Gastroesophageal sphincter (tissue), 3 donors: ENCODE measurements at regions not wholly inside any gene's neighbourhood (a gene's known extent, or its start where the extent isn't known, plus 50 kb on each side); places are given as distances from the start of the nearest gene placed in this dataset.

ENCODE experiments used
- CTCF ChIP-seq, 4 experiments: fragments of 200-600 bp in 2 of 4; fragments of 450-650 bp in 2 of 4; sonication (generic) in 1 of 4; IDR thresholded peaks; one replicate each; pipeline ENCODE4 v1.5.1; 2017 to 2019; ENCODE audit warnings: antibody characterized with exemption in 4 of 4, mild to moderate bottlenecking in 2 of 4, moderate library complexity in 2 of 4
- POLR2AphosphoS5 ChIP-seq: sonication (generic); formaldehyde crosslinking; IDR thresholded peaks from one replicate; pipeline ENCODE4 v1.6.1; 2017; ENCODE audit warnings: antibody characterized with exemption

- TF ChIP-seq POLR2AphosphoS5 = no peak
- TF ChIP-seq CTCF (IDR thresholded peaks at IDR 0.05) = no peak
Observed at GRCh38 chr2:190755772-190756415, 107.0 kb downstream of the NAB1 start.
